ENCODE measurements at regions not wholly inside any gene's neighbourhood (a gene's known extent, or its start where the extent isn't known, plus 50 kb on each side); places are given as distances from the start of the nearest gene placed in this dataset.
"Not testable (repeated sequence)": the region's sequence is repeated elsewhere in the genome, so short reads cannot be mapped to it uniquely, and the experiment has no call there.

DNA sequence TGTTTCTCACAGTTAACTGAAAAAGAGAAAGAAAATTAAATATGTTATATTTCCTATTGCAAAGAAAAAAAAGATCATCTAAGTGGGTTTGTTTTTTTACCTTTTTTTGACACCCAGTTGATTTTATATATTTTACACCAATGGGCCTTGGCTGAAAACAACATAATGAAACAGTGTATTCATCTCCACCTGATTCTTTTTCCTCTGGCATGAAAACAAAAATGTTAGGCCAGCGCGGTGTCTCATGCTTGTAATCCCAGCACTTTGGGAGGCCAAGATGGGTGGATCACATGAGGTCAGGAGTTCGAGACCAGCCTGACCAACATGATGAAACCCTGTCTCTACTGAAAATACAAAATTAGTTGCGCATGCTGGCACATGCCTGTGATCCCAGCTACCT, 69.3 kb upstream of the TMEM170B start:
- H3K4me1 Mint-ChIP-seq; H3K9me3 Mint-ChIP-seq; H3K4me3 Mint-ChIP-seq; H3K36me3 Mint-ChIP-seq (ENCODE audit: insufficient read depth); DNase-seq (ENCODE audit: low spot score in 2 of 2); H3K27ac Mint-ChIP-seq (ENCODE audit: low read depth); ATAC-seq (replicated peaks; ENCODE audit: extremely low read depth, poor library complexity, severe bottlenecking); H3K27me3 Mint-ChIP-seq: not testable (repeated sequence)

DNA sequence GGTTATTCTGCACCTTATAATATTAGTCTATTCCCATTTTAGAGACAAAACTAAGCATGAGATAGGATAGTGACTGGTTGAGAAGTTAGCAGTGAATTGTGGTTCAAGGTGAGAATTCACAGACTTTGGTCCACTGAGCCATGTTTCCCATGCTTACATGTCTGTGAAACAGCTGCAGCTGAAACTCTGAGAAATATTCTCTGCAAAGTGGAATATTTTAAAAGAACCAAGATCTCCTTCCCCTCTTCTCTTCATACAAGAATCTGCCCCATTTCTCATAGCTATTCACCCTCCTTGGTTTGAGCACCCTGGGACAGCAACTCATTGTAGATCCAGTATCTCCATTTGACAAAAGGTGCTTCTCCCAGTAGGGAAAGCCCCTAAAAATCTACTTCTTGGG, 70.2 kb upstream of the TMEM170B start:
- Mint-ChIP-seq H3K27me3 (no peaks in the 10 kb centered on the region), H3K4me1 (no peaks in the 10 kb centered on the region), H3K9me3 (no peaks in the 10 kb centered on the region), H3K27ac (ENCODE audit: low read depth) (no peak overlapping the region), H3K36me3 (ENCODE audit: insufficient read depth) (no peaks in the 10 kb centered on the region), H3K4me3 (no peak overlapping the region)
- ATAC-seq (replicated peaks; ENCODE audit: extremely low read depth, poor library complexity, severe bottlenecking) (no peak), DNase-seq (ENCODE audit: low spot score in 2 of 2) (no peak)

DNA sequence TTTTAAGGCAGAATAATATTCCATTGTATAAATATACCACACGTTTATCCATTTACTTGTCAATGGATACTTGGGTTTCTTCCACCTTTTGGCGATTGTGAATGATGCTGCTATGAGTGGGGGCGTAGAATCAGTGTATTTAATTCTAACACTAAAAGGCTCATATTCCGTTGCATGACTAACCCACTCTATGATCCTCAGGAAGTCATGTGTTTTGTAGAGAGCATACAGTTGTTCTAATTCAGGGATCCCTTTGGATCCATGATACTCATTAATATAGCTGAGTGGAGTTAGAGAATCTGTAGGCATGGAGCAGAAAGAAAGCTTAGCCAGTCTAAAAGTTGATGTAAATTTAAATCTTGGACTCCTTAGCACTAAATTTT, 74.2 kb upstream of the TMEM170B start:
- no peak for ATAC-seq (replicated peaks; ENCODE audit: extremely low read depth, poor library complexity, severe bottlenecking)
- Mint-ChIP-seq H3K36me3 (ENCODE audit: insufficient read depth) (no peaks in the 10 kb centered on the region), H3K9me3 (no peaks in the 10 kb centered on the region), H3K4me3 (no peak overlapping the region), H3K27me3 (no peaks in the 10 kb centered on the region), H3K4me1 (peaks cover 17% of the 10 kb centered on the region), H3K27ac (ENCODE audit: low read depth) (no peak overlapping the region)
- DNase-seq (ENCODE audit: low spot score in 2 of 2): no peak

DNA sequence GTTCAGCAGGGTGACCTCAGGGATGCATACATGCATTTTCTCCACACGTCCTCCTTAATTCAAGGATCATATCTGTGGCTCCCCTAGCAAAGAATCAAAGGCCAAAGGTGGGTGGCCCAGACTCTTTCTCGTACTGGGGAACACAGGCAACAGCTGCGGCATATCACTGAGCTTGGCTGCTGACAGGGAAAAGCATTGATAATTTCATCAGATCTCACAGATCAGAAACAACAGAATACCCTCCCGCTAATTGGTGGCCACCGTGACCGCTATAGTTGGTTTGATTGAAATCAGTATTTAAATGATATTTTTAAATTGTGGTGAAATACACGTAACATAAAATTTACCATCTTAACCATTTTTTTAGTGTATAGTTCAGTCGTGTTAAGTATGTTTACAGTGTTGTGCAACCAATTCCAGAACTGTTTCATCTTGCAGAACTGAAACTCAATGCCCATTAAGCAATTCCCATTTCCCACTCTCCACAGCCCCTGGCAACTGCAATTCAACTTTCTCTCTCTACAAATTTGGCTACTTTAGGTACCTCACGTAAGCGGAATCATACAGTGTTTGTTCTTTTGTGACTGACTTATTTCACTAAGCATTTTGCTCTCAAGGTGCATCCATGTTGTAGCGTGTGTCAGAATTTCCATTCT, 74.7 kb upstream of the TMEM170B start:
- peaks cover 17% of the 10 kb centered on the region for H3K4me1 Mint-ChIP-seq
- H3K4me3 Mint-ChIP-seq: no peak overlapping the region
- no peaks in the 10 kb centered on the region for H3K36me3 Mint-ChIP-seq (ENCODE audit: insufficient read depth)

DNA sequence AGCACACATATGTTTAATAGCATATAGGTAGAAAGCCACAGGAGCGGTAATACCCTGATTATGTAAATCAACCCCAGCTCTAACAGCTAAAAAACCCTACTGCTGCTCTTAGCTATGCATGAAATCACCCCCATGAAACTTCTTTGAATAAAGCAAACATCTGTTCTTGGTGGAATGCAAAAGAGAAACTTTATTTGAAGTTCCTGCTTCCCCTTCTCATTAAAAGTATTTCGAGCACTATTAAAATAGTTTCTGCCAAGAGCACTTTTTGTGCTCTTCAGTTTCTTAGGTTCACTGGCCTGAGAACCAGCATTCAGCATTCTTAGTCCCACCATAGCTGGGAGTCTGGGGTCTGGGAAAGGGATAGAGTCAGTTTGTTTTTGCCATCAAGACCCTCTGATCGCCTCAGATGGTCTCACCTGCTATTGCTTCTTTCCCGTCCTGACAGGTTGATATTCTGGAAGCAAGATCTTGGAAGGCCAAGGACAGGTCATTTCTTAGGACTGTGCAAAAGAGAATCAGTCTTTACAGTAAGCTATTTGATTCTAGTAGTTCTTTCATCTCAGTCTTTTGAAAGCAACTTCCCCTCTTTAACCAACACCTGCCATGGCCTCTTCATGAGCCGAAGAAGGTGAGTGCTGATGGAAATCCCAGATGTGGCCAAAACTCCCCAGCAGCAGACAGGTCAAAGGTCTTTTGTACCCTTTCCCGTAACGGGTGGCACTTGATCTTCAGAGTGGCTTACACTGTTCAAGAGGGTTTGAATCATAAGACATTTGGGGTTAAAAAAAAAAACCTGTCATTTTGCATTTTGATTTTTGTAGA, 76.5 kb upstream of the TMEM170B start:
- Mint-ChIP-seq H3K36me3 (ENCODE audit: insufficient read depth) (no peaks in the 10 kb centered on the region), H3K4me1 (peaks cover 17% of the 10 kb centered on the region), H3K4me3 (no peak overlapping the region), H3K9me3 (no peaks in the 10 kb centered on the region), H3K27me3 (no peaks in the 10 kb centered on the region), H3K27ac (ENCODE audit: low read depth) (no peak overlapping the region)
- no peak for DNase-seq (ENCODE audit: low spot score in 2 of 2)
- peak; percentile 49 for ATAC-seq (replicated peaks; ENCODE audit: extremely low read depth, poor library complexity, severe bottlenecking)

More for the DNA sequence above, 74.7 kb upstream of the TMEM170B start:
- Mint-ChIP-seq H3K27ac (ENCODE audit: low read depth) (no peak overlapping the region), H3K27me3 (no peaks in the 10 kb centered on the region), H3K9me3 (no peaks in the 10 kb centered on the region)
- no peak for DNase-seq (ENCODE audit: low spot score in 2 of 2)
- no peak for ATAC-seq (replicated peaks; ENCODE audit: extremely low read depth, poor library complexity, severe bottlenecking)

DNA sequence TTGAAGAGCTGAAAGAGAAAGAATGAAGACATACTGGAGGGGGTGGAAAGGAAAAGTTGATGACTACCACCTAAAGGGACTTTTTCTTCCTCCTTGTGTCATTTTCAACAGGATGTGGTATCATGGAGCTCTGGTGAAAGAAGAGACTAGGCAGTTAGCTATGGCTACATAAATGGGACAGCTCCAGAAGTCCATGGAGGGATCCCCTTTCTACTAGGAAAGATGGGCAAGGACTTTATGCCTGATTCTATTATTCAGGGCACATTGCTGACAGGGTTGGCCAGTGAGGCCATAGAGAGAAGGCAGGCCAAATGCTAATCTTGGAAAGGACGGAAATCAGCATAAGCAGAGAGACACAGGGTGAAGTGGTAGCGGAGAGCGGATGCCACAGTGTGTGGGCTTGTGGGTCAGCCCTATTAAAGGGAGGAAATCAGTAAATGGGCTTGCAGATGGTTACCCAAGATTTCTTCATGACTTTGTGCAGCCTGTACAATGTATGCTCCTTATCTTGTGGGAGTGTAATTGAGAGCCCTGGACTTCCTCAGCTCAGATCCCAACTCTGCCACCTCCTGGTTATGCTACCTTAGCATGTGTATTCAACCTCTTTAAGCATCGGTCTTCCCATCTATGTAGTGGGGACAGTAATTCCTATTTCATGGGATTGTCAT, 77.4 kb upstream of the TMEM170B start:
- ATAC-seq (replicated peaks; ENCODE audit: extremely low read depth, poor library complexity, severe bottlenecking) (peak; percentile 14), DNase-seq (ENCODE audit: low spot score in 2 of 2) (no peak)
- Mint-ChIP-seq H3K4me3 (no peak overlapping the region), H3K4me1 (peaks cover 17% of the 10 kb centered on the region), H3K27ac (ENCODE audit: low read depth) (no peak overlapping the region), H3K36me3 (ENCODE audit: insufficient read depth) (no peaks in the 10 kb centered on the region), H3K27me3 (no peaks in the 10 kb centered on the region), H3K9me3 (no peaks in the 10 kb centered on the region)

DNA sequence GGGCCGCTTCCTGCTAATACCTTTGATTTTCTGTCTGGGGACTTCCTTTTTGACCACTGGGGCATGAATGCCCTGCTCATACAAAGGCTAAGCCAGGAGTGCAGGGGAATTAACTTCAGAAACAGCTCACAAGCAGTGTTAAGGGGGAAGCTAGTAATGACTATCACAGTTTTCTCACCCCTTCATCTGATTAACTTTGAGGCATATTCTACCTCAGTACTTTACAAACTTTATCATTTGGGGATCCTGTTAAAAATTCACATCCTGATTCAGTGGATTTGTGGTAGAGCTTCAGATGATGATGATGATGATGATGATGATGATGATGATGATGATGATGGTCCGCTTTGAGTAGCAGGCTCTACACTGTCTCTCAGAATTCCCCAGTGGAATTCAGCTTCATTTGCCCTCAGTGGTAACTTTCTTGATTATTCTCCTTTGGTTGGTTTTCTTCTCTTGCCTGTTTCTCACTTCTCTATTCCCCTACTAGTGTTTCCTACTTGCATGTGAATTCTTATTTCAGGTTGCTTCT, 78.4 kb upstream of the TMEM170B start:
- DNase-seq (ENCODE audit: low spot score in 2 of 2) (no peak), ATAC-seq (replicated peaks; ENCODE audit: extremely low read depth, poor library complexity, severe bottlenecking) (no peak)
- no peaks in the 10 kb centered on the region for H3K27me3 Mint-ChIP-seq
- no peak overlapping the region for H3K4me3 Mint-ChIP-seq
- H3K36me3 Mint-ChIP-seq (ENCODE audit: insufficient read depth): no peaks in the 10 kb centered on the region
- no peaks in the 10 kb centered on the region for H3K9me3 Mint-ChIP-seq
- H3K27ac Mint-ChIP-seq (ENCODE audit: low read depth): no peak overlapping the region
- H3K4me1 Mint-ChIP-seq: peaks cover 17% of the 10 kb centered on the region

DNA sequence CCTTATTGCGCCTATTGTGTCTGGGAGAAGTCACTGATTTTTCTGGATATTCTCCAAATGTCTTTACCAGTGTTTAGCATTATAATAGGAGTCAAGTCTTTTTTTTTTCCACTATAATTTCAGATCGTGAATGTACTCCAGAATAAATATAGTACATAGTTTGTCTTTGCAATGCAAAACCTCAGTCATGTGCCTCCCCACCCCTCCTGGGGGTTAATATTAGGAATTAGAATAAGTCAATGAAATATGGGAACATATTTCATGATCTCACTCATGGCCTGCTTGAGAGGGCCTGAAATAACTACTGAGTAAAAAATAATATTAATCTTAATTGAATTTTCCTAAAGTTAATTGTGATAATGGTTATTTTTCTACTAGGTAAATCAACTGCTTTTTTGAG, 79.0 kb upstream of the TMEM170B start:
- Mint-ChIP-seq H3K27me3 (no peaks in the 10 kb centered on the region), H3K9me3 (no peaks in the 10 kb centered on the region), H3K4me3 (no peak overlapping the region), H3K4me1 (peaks cover 17% of the 10 kb centered on the region), H3K36me3 (ENCODE audit: insufficient read depth) (no peaks in the 10 kb centered on the region), H3K27ac (ENCODE audit: low read depth) (no peak overlapping the region)
- ATAC-seq (replicated peaks; ENCODE audit: extremely low read depth, poor library complexity, severe bottlenecking) (no peak), DNase-seq (ENCODE audit: low spot score in 2 of 2) (no peak)

DNA sequence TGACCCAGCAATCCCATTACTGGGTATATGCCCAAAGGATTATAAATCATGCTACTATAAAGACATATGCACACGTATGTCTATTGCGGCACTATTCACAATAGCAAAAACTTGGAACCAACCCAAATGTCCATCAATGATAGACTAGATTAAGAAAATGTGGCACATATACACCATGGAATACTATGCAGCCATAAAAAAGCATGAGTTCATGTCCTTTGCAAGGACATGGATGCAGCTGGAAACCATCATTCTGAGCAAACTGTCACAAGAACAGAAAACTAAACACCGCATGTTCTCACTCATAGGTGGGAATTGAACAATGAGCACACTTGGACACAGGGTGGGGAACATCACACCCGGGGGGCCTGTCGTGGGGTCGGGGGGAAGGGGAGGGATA, 80.1 kb upstream of the TMEM170B start:
- H3K4me3 Mint-ChIP-seq; ATAC-seq (replicated peaks; ENCODE audit: extremely low read depth, poor library complexity, severe bottlenecking); H3K36me3 Mint-ChIP-seq (ENCODE audit: insufficient read depth); H3K9me3 Mint-ChIP-seq; H3K27me3 Mint-ChIP-seq; DNase-seq (ENCODE audit: low spot score in 2 of 2); H3K27ac Mint-ChIP-seq (ENCODE audit: low read depth): not testable (repeated sequence)
- H3K4me1 Mint-ChIP-seq: peaks cover 17% of the 10 kb centered on the region

DNA sequence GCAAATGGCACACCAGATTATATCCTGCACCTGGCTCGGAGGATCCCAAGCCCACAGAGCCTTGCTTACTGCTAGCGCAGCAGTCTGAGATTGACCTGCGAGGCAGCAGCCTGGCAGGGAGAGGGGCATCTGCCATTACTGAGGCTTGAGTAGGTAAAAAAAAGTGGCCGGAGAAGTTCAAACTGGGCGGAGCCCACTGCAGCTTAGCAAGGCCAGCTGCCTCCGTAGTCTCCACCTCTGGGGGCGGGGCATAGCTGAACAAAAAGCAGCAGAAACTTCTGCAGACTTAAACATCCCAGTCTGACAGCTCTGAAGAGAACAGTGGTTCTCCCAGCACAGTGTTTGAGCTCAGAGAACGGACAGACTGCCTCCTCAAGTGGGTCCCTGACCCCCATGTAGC, 85.4 kb upstream of the TMEM170B start:
- DNase-seq (ENCODE audit: low spot score in 2 of 2); H3K4me1 Mint-ChIP-seq; H3K27ac Mint-ChIP-seq (ENCODE audit: low read depth); ATAC-seq (replicated peaks; ENCODE audit: extremely low read depth, poor library complexity, severe bottlenecking); H3K4me3 Mint-ChIP-seq; H3K36me3 Mint-ChIP-seq (ENCODE audit: insufficient read depth); H3K9me3 Mint-ChIP-seq: not testable (repeated sequence)
- H3K27me3 Mint-ChIP-seq: peaks cover 20% of the 10 kb centered on the region

DNA sequence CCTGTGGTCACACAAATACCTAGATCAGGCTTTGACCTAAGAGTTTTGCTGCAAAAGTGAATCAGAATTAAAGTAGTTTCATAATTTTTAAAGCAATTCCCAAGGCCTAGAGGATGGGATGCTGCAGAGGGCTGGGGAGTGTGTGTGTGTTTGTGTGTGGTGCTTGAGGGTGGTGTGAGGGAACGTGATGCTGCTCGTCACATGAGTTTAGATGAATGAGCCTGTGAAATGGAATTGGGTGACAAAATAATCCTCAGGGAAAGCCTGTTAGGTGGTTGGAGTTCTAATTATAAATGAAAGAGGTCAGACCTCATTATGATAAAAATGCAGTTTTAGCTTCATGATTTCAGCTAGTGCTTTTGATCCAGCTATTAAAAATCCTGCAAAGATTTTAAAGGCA, 87.5 kb upstream of the TMEM170B start:
- Mint-ChIP-seq H3K9me3 (no peaks in the 10 kb centered on the region), H3K4me3 (no peak overlapping the region), H3K36me3 (ENCODE audit: insufficient read depth) (no peaks in the 10 kb centered on the region), H3K4me1 (no peaks in the 10 kb centered on the region), H3K27ac (ENCODE audit: low read depth) (no peak overlapping the region), H3K27me3 (peaks cover 20% of the 10 kb centered on the region)
- DNase-seq (ENCODE audit: low spot score in 2 of 2) (no peak), ATAC-seq (replicated peaks; ENCODE audit: extremely low read depth, poor library complexity, severe bottlenecking) (no peak)

DNA sequence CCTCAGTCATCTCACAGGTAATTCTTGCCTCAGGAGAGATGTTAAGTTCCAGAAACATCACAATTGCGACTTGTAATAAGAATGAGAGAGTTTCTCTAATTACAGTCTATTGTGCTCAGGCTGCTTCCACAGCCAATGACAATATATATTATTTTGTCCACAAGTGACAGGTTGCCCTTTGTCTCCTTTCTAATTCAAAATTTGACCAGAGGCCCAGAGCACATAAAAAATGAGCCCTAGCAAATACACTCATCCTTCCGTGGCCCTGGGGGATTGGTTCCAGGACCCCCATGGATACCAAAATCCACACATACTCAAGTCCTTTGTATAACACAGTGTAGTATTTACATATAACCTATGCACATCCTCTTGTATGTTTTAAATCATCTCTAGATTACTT, 88.1 kb upstream of the TMEM170B start:
- Mint-ChIP-seq H3K27me3 (peaks cover 20% of the 10 kb centered on the region), H3K4me3 (no peak overlapping the region), H3K36me3 (ENCODE audit: insufficient read depth) (no peaks in the 10 kb centered on the region), H3K27ac (ENCODE audit: low read depth) (no peak overlapping the region), H3K9me3 (peaks cover 4% of the 10 kb centered on the region), H3K4me1 (no peaks in the 10 kb centered on the region)
- DNase-seq (ENCODE audit: low spot score in 2 of 2) (no peak), ATAC-seq (replicated peaks; ENCODE audit: extremely low read depth, poor library complexity, severe bottlenecking) (no peak)

DNA sequence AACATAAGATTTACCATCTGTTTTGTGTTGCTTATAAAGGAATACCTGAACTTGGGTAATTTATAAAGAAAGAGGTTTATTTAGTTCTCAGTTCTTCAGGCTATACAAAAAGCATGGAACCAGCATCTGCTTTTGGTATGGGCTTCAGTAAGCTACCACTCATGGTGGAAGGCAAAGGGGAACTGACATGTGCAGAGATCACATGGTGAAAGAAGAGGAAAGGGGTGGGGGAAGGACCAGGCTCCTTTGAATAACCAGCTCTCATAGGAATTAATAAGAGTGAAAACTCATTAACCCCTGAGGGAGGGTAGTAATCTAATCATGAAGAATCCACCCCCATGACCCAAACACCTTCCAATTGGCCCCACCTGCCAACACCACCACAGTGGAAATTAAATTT, 89.5 kb upstream of the TMEM170B start:
- Mint-ChIP-seq H3K27ac (ENCODE audit: low read depth) (no peak overlapping the region), H3K9me3 (peaks cover 6% of the 10 kb centered on the region), H3K36me3 (ENCODE audit: insufficient read depth) (no peaks in the 10 kb centered on the region), H3K4me1 (no peaks in the 10 kb centered on the region), H3K4me3 (no peak overlapping the region), H3K27me3 (peaks cover 20% of the 10 kb centered on the region)
- DNase-seq (ENCODE audit: low spot score in 2 of 2) (no peak), ATAC-seq (replicated peaks; ENCODE audit: extremely low read depth, poor library complexity, severe bottlenecking) (no peak)

All from central memory CD8-positive, alpha-beta T cell (primary cell).